ENCODE measurements at regions not wholly inside any gene's neighbourhood (a gene's known extent, or its start where the extent isn't known, plus 50 kb on each side); places are given as distances from the start of the nearest gene placed in this dataset.

- Mint-ChIP-seq H3K9me3 (no peaks in the 10 kb centered on the region), H3K36me3 (ENCODE audit: low read depth) (no peaks in the 10 kb centered on the region), H3K27me3 (peaks cover 3% of the 10 kb centered on the region), H3K4me3 (no peak overlapping the region), H3K27ac (no peak overlapping the region), H3K4me1 (peaks cover 16% of the 10 kb centered on the region)
- DNase-seq (no peak), ATAC-seq (ENCODE audit: low read depth) (no peak)
- TF ChIP-seq CTCF (IDR thresholded peaks at IDR 0.05): no peak
- intact Hi-C loops (cut with micrococcal nuclease): no loop called here
- CTCF ChIA-PET: no interaction called here
- POLR2A ChIA-PET: no interaction called here
Measured at GRCh38 chr2:8631465-8632005, 50.3 kb upstream of the ID2 start.

Measured in activated B cell treated with CpG ODN at 0.5 μM for 24 hours (primary cell).